ENCODE measurements at regions not wholly inside any gene's neighbourhood (a gene's known extent, or its start where the extent isn't known, plus 50 kb on each side); places are given as distances from the start of the nearest gene placed in this dataset.

GRCh38 chr1:233435622-233436021, 108.1 kb downstream of the MAP3K21 start:
- no peak for DNase-seq

GRCh38 chr1:233439721-233440120, 112.2 kb downstream of the MAP3K21 start:
- ATAC-seq (replicated peaks) (no peak), DNase-seq (no peak)
- no peaks in the 10 kb centered on the region for H3K4me1 Mint-ChIP-seq (ENCODE audit: low read depth in 2 of 2)
- no peak overlapping the region for H3K27ac Mint-ChIP-seq
- no peaks in the 10 kb centered on the region for H3K36me3 Mint-ChIP-seq (ENCODE audit: insufficient read depth)
- peaks cover 11 to 37% of the 10 kb centered on the region in 2 donors for H3K27me3 Mint-ChIP-seq
- no peak overlapping the region for H3K4me3 Mint-ChIP-seq
- no peaks in the 10 kb centered on the region for H3K9me3 Mint-ChIP-seq

More at GRCh38 chr1:233435622-233436021, 108.1 kb downstream of the MAP3K21 start:
- Mint-ChIP-seq H3K4me3 (no peak overlapping the region), H3K36me3 (ENCODE audit: insufficient read depth) (no peaks in the 10 kb centered on the region), H3K9me3 (peaks cover 0 to 2% of the 10 kb centered on the region in 2 donors), H3K27ac (no peak overlapping the region), H3K4me1 (ENCODE audit: low read depth in 2 of 2) (no peaks in the 10 kb centered on the region), H3K27me3 (peaks cover 45% of the 10 kb centered on the region in 2 donors)
- ATAC-seq (replicated peaks): no peak

- H3K27ac Mint-ChIP-seq: no peak overlapping the region
- no peaks in the 10 kb centered on the region for H3K9me3 Mint-ChIP-seq
- no peak for ATAC-seq (replicated peaks)
- DNase-seq: no peak
- no peaks in the 10 kb centered on the region for H3K4me1 Mint-ChIP-seq (ENCODE audit: low read depth in 2 of 2)
- no peak overlapping the region for H3K4me3 Mint-ChIP-seq
- H3K36me3 Mint-ChIP-seq (ENCODE audit: insufficient read depth): no peaks in the 10 kb centered on the region
- H3K27me3 Mint-ChIP-seq: peaks cover 8 to 26% of the 10 kb centered on the region in 2 donors
Measured at GRCh38 chr1:233440951-233441401, 113.5 kb downstream of the MAP3K21 start.

GRCh38 chr1:233442026-233442780, 114.7 kb downstream of the MAP3K21 start:
- peaks cover 8 to 26% of the 10 kb centered on the region in 2 donors for H3K27me3 Mint-ChIP-seq
- no peaks in the 10 kb centered on the region for H3K9me3 Mint-ChIP-seq
- no peaks in the 10 kb centered on the region for H3K4me1 Mint-ChIP-seq (ENCODE audit: low read depth in 2 of 2)
- H3K27ac Mint-ChIP-seq: no peak overlapping the region
- DNase-seq (no peak), ATAC-seq (replicated peaks) (no peak)
- H3K36me3 Mint-ChIP-seq (ENCODE audit: insufficient read depth): no peaks in the 10 kb centered on the region
- no peak overlapping the region for H3K4me3 Mint-ChIP-seq

GRCh38 chr1:233443040-233443760, 115.7 kb downstream of the MAP3K21 start:
- no peaks in the 10 kb centered on the region for H3K36me3 Mint-ChIP-seq (ENCODE audit: insufficient read depth)
- no peak for DNase-seq

GRCh38 chr1:233444484-233444883, 117.0 kb downstream of the MAP3K21 start:
- no peaks in the 10 kb centered on the region for H3K36me3 Mint-ChIP-seq (ENCODE audit: insufficient read depth)
- H3K27me3 Mint-ChIP-seq: peaks cover 17 to 24% of the 10 kb centered on the region in 2 donors
- ATAC-seq (replicated peaks) (no peak), DNase-seq (no peak)
- no peaks in the 10 kb centered on the region for H3K4me1 Mint-ChIP-seq (ENCODE audit: low read depth in 2 of 2)
- no peak overlapping the region for H3K4me3 Mint-ChIP-seq
- H3K9me3 Mint-ChIP-seq: no peaks in the 10 kb centered on the region
- H3K27ac Mint-ChIP-seq: no peak overlapping the region

More at GRCh38 chr1:233443040-233443760, 115.7 kb downstream of the MAP3K21 start:
- H3K4me1 Mint-ChIP-seq (ENCODE audit: low read depth in 2 of 2): no peaks in the 10 kb centered on the region
- no peak for ATAC-seq (replicated peaks)
- no peak overlapping the region for H3K4me3 Mint-ChIP-seq
- H3K27me3 Mint-ChIP-seq: peaks cover 11 to 18% of the 10 kb centered on the region in 2 donors
- no peak overlapping the region for H3K27ac Mint-ChIP-seq
- H3K9me3 Mint-ChIP-seq: no peaks in the 10 kb centered on the region

- DNase-seq (no peak), ATAC-seq (replicated peaks) (no peak)
- no peaks in the 10 kb centered on the region for H3K9me3 Mint-ChIP-seq
- no peak overlapping the region for H3K4me3 Mint-ChIP-seq
- H3K27ac Mint-ChIP-seq: no peak overlapping the region
- H3K27me3 Mint-ChIP-seq: peaks cover 17 to 25% of the 10 kb centered on the region in 2 donors
- no peaks in the 10 kb centered on the region for H3K4me1 Mint-ChIP-seq (ENCODE audit: low read depth in 2 of 2)
- H3K36me3 Mint-ChIP-seq (ENCODE audit: insufficient read depth): no peaks in the 10 kb centered on the region
Measured at GRCh38 chr1:233445737-233446136, 118.2 kb downstream of the MAP3K21 start.

- no peaks in the 10 kb centered on the region for H3K36me3 Mint-ChIP-seq (ENCODE audit: insufficient read depth)
- H3K4me3 Mint-ChIP-seq: no peak overlapping the region
- peaks cover 17 to 33% of the 10 kb centered on the region in 2 donors for H3K27me3 Mint-ChIP-seq
Measured at GRCh38 chr1:233446935-233447334, 119.4 kb downstream of the MAP3K21 start.

GRCh38 chr1:233448109-233448689, 120.7 kb downstream of the MAP3K21 start:
- Mint-ChIP-seq H3K4me3 (no peak overlapping the region), H3K36me3 (ENCODE audit: insufficient read depth) (no peaks in the 10 kb centered on the region), H3K9me3 (no peaks in the 10 kb centered on the region), H3K27ac (no peak overlapping the region), H3K4me1 (ENCODE audit: low read depth in 2 of 2) (no peaks in the 10 kb centered on the region), H3K27me3 (peaks cover 17 to 44% of the 10 kb centered on the region in 2 donors)
- no peak for ATAC-seq (replicated peaks)
- DNase-seq: no peak

More at GRCh38 chr1:233446935-233447334, 119.4 kb downstream of the MAP3K21 start:
- DNase-seq (no peak), ATAC-seq (replicated peaks) (no peak)
- no peaks in the 10 kb centered on the region for H3K4me1 Mint-ChIP-seq (ENCODE audit: low read depth in 2 of 2)
- H3K9me3 Mint-ChIP-seq: no peaks in the 10 kb centered on the region
- H3K27ac Mint-ChIP-seq: no peak overlapping the region

GRCh38 chr1:233452724-233453123, 125.2 kb downstream of the MAP3K21 start:
- Mint-ChIP-seq H3K9me3 (no peaks in the 10 kb centered on the region), H3K36me3 (ENCODE audit: insufficient read depth) (no peaks in the 10 kb centered on the region), H3K27me3 (peaks cover 9 to 50% of the 10 kb centered on the region in 2 donors), H3K4me1 (ENCODE audit: low read depth in 2 of 2) (no peaks in the 10 kb centered on the region), H3K27ac (no peak overlapping the region), H3K4me3 (no peak overlapping the region)
- ATAC-seq (replicated peaks) (no peak), DNase-seq (no peak)

GRCh38 chr1:233453433-233454200, 126.1 kb downstream of the MAP3K21 start:
- ATAC-seq (replicated peaks) (no peak), DNase-seq (no peak)
- Mint-ChIP-seq H3K27me3 (peaks cover 9 to 45% of the 10 kb centered on the region in 2 donors), H3K27ac (no peak overlapping the region), H3K4me1 (ENCODE audit: low read depth in 2 of 2) (no peaks in the 10 kb centered on the region), H3K36me3 (ENCODE audit: insufficient read depth) (no peaks in the 10 kb centered on the region), H3K9me3 (no peaks in the 10 kb centered on the region), H3K4me3 (no peak overlapping the region)

GRCh38 chr1:233459470-233459945, 132.0 kb downstream of the MAP3K21 start:
- no peak for ATAC-seq (replicated peaks)

GRCh38 chr1:233459968-233460367, 132.4 kb downstream of the MAP3K21 start:
- Mint-ChIP-seq H3K4me1 (ENCODE audit: low read depth in 2 of 2) (no peaks in the 10 kb centered on the region), H3K36me3 (ENCODE audit: insufficient read depth) (no peaks in the 10 kb centered on the region), H3K27me3 (peaks cover 28 to 29% of the 10 kb centered on the region in 2 donors), H3K9me3 (no peaks in the 10 kb centered on the region), H3K4me3 (no peak overlapping the region), H3K27ac (no peak overlapping the region)
- ATAC-seq (replicated peaks) (no peak), DNase-seq (no peak)

More at GRCh38 chr1:233459470-233459945, 132.0 kb downstream of the MAP3K21 start:
- peaks cover 32% of the 10 kb centered on the region in 2 donors for H3K27me3 Mint-ChIP-seq
- no peak overlapping the region for H3K4me3 Mint-ChIP-seq
- no peaks in the 10 kb centered on the region for H3K4me1 Mint-ChIP-seq (ENCODE audit: low read depth in 2 of 2)
- H3K27ac Mint-ChIP-seq: no peak overlapping the region
- no peaks in the 10 kb centered on the region for H3K36me3 Mint-ChIP-seq (ENCODE audit: insufficient read depth)
- no peak for DNase-seq
- no peaks in the 10 kb centered on the region for H3K9me3 Mint-ChIP-seq

All from effector memory CD8-positive, alpha-beta T cell (primary cell).